ENCODE measurements at regions not wholly inside any gene's neighbourhood (a gene's known extent, or its start where the extent isn't known, plus 50 kb on each side); places are given as distances from the start of the nearest gene placed in this dataset.

- DNase-seq (ENCODE audit: low read depth): no peak
- no peak for TF ChIP-seq CTCF (IDR thresholded peaks at IDR 0.05; ENCODE audit: insufficient read depth, low read depth, low read length)
- POLR2A ChIA-PET: no interaction called here
- Histone ChIP-seq H3K36me3 (ENCODE audit: control insufficient read depth, insufficient read depth, low read length) (no peaks in the 10 kb centered on the region), H3K27me3 (ENCODE audit: control insufficient read depth, insufficient read depth, low read length) (no peaks in the 10 kb centered on the region), H3K4me3 (ENCODE audit: low read depth, low read length) (no peak overlapping the region)
- CTCF ChIA-PET: no interaction called here
Measured at GRCh38 chr12:125324861-125325490, 259.7 kb downstream of the AACS start.

GRCh38 chr12:125329239-125330102, 264.2 kb downstream of the AACS start:
- Histone ChIP-seq H3K36me3 (ENCODE audit: control insufficient read depth, insufficient read depth, low read length) (no peaks in the 10 kb centered on the region), H3K4me3 (ENCODE audit: low read depth, low read length) (no peak overlapping the region), H3K27me3 (ENCODE audit: control insufficient read depth, insufficient read depth, low read length) (no peaks in the 10 kb centered on the region)
- no peak for TF ChIP-seq CTCF (IDR thresholded peaks at IDR 0.05; ENCODE audit: insufficient read depth, low read depth, low read length)
- DNase-seq (ENCODE audit: low read depth): no peak
- POLR2A ChIA-PET: no interaction called here
- CTCF ChIA-PET: interaction anchor here (0.7 kb wide), 1 partner anchor 1454 kb away, joined by 3 read pairs; no protein-coding TSS in a partner anchor

DNA sequence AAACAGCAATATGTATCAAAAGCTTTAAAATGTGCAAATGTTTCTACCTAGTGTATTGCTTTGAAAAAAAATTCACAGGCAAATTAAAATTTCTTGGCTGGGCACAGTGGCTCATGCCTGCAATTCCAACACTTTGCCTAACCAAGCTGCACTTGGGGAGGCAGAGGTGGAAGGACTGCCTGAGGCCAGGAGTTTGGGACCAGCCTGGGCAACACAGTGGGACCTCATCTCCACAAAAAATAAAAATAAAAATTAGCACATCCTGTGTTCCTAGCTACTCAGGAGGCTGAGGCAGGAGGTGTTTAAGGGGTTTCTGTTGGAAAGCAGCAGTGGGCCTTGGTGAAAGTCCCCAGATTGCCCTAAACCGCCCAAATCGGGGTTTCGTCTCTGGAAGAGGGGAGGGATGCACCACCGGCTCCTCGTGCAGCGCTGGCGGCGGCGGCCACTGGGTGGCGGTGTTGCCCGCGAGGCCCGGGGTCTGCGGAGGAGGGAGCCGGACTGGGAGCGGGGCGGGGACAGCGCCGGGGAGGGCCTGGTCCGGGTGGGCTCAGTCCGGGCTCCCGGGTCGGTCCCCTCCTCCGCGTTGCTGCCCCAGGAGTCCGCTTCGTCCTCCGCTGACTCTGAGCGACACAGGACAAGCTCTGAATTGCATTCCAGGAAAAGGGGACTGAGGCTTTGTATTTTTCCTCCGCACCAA, 265.6 kb downstream of the AACS start:
- H3K36me3 ChIP-seq (ENCODE audit: control insufficient read depth, insufficient read depth, low read length): no peaks in the 10 kb centered on the region
- POLR2A ChIA-PET: no interaction called here

DNA sequence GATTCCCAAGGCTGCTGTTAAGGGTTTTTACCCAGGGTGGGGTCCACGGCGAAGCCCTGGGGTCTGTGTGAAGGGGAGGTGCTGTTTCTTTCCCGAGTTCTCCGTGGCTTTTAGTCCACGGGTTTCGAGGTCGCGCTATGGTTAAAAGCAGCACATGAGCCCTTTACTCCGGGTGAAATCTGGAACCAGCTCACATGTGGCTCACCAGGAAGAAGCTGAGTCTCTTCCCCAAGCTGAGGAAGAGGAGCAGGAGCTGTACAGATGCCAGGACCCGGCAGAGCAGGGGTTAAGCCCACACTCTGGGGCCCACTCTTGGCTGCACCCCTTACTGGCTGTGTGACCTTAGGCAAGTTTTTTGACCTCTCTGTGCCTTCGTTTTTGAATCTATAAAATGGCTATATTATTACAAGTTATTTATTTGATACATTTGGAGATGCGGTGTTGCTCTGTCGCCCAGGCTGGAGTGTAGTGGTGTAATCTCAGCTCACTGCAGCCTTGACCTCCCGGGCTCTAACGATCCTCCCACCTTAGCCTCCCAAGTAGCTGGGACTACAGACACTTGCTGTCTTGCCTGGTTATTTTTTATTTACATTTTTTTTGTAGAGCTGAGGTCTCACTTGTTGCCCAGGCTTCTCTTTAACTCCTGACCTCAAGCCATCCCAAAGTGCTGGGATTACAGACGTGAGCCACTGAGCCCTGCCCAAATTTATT, 266.3 kb downstream of the AACS start:
- Histone ChIP-seq H3K36me3 (ENCODE audit: control insufficient read depth, insufficient read depth, low read length) (no peaks in the 10 kb centered on the region), H3K4me3 (ENCODE audit: low read depth, low read length) (peak overlapping the region; percentile 45), H3K27me3 (ENCODE audit: control insufficient read depth, insufficient read depth, low read length) (no peaks in the 10 kb centered on the region)
- TF ChIP-seq CTCF (IDR thresholded peaks at IDR 0.05; ENCODE audit: insufficient read depth, low read depth, low read length): no peak
- no peak for DNase-seq (ENCODE audit: low read depth)
- POLR2A ChIA-PET: no interaction called here
- CTCF ChIA-PET: interaction anchor here (0.6 to 2.2 kb wide), 14 partner anchors 9 to 1535 kb away, joined by 3 to 7 read pairs (median 4); no protein-coding TSS in a partner anchor

More for the DNA sequence above, 265.6 kb downstream of the AACS start:
- peak; percentile 78 for TF ChIP-seq CTCF (IDR thresholded peaks at IDR 0.05; ENCODE audit: insufficient read depth, low read depth, low read length)
- peak overlapping the region; percentile 45 for H3K4me3 ChIP-seq (ENCODE audit: low read depth, low read length)
- H3K27me3 ChIP-seq (ENCODE audit: control insufficient read depth, insufficient read depth, low read length): no peaks in the 10 kb centered on the region
- CTCF ChIA-PET: interaction anchor here (0.8 to 2.2 kb wide), 13 partner anchors 9 to 1417 kb away, joined by 3 to 7 read pairs (median 4); no protein-coding TSS in a partner anchor
- no peak for DNase-seq (ENCODE audit: low read depth)
